Endodermal cell (in vitro differentiated cells): ENCODE measurements at regions not wholly inside any gene's neighbourhood (a gene's known extent, or its start where the extent isn't known, plus 50 kb on each side); places are given as distances from the start of the nearest gene placed in this dataset.

Experiments used
- DNase-seq: peaks from one replicate; pipeline ENCODE4 v3.0.0-alpha.2; 2017
- H3K27ac ChIP-seq: 2 replicates; pipeline ENCODE4 v1.5.1; 2013; ENCODE audit warnings: mild to moderate bottlenecking, low read depth, low read length, moderate library complexity
- H3K27me3 ChIP-seq: 2 replicates; pipeline ENCODE4 v1.6.1; 2013; ENCODE audit warnings: mild to moderate bottlenecking, low read length, moderate library complexity; ENCODE audit not compliant: insufficient read depth, control insufficient read depth, poor library complexity, severe bottlenecking
- H3K36me3 ChIP-seq: 2 replicates; pipeline ENCODE4 v1.7.0; 2013; ENCODE audit warnings: mild to moderate bottlenecking, low read length, moderate library complexity; ENCODE audit not compliant: control insufficient read depth, insufficient read depth
- H3K4me1 ChIP-seq: one replicate; pipeline ENCODE4 v1.7.0; 2013; ENCODE audit warnings: low read length; ENCODE audit not compliant: control insufficient read depth, insufficient read depth
- H3K4me3 ChIP-seq: 2 replicates; pipeline ENCODE4 v1.5.1; 2013; ENCODE audit warnings: mild to moderate bottlenecking, low read length, moderate library complexity
- H3K9ac ChIP-seq: 2 replicates; pipeline ENCODE4 v1.6.1; 2013; ENCODE audit warnings: mild to moderate bottlenecking, low read length, moderate library complexity; ENCODE audit not compliant: poor library complexity, severe bottlenecking; ENCODE audit errors: extremely low read depth
- H3K9me3 ChIP-seq: 2 replicates; pipeline ENCODE4 v1.6.1; 2013; ENCODE audit warnings: mild to moderate bottlenecking, low read length, moderate library complexity; ENCODE audit not compliant: control insufficient read depth
- H3K27ac Mint-ChIP-seq: 2 replicates; pipeline ENCODE4 v1.8.0; 2020; ENCODE audit warnings: mixed read lengths
- H3K27me3 Mint-ChIP-seq: 2 replicates; pipeline ENCODE4 v1.8.0; 2021; ENCODE audit warnings: mild to moderate bottlenecking, mixed read lengths; ENCODE audit not compliant: insufficient read depth
- H3K36me3 Mint-ChIP-seq: 2 replicates; pipeline ENCODE4 v1.8.0; 2020; ENCODE audit warnings: low read depth, mixed read lengths
- H3K4me1 Mint-ChIP-seq: 2 replicates; pipeline ENCODE4 v1.8.0; 2020; ENCODE audit warnings: mixed read lengths
- H3K4me3 Mint-ChIP-seq: 2 replicates; pipeline ENCODE4 v1.8.0; 2020; ENCODE audit warnings: mild to moderate bottlenecking, moderate library complexity, mixed read lengths
- H3K9me3 Mint-ChIP-seq: 2 replicates; pipeline ENCODE4 v1.8.0; 2020; ENCODE audit warnings: mild to moderate bottlenecking, mixed read lengths
- WGBS, 2 experiments: methylation state at CpG; one replicate each; pipeline versions ENCODE4 v1.1.5 to v1.1.7; 2013; ENCODE audit warnings: missing lambda C conversion rate in 2 of 2, mixed read lengths in 1 of 2; ENCODE audit not compliant: insufficient coverage in 1 of 2, insufficient read length in 1 of 2; 5-methylcytosine and 5-hydroxymethylcytosine counted together
- TF ChIP-seq, protein P1 (sequence below): fragments of 200-600 bp; sonication (generic); conservative IDR thresholded peaks from 2 replicates; pipeline ENCODE4 v1.5.0; 2021; ENCODE audit warnings: antibody characterized with exemption, mild to moderate bottlenecking

DNA sequence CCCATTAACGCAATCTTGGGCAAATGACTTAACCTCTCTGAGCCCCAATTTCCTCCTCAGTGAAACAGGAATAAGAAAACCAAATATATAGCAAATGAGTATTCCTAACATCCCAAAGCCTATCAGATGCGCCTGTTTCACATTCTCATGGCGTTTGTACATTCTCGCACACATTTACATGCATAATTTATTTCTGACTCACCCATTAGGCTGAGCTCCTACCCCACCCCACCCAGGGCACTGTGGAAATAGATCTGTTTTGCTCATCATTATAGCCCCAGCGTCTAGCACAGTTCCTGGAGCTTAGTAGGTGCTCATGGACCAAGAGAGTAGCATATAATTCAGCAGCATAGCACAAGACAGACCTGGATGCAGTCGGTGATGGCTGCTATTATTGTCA is 146.1 kb upstream of the VANGL1 start:
- no peaks in the 10 kb centered on the region for H3K9me3 Mint-ChIP-seq

DNA sequence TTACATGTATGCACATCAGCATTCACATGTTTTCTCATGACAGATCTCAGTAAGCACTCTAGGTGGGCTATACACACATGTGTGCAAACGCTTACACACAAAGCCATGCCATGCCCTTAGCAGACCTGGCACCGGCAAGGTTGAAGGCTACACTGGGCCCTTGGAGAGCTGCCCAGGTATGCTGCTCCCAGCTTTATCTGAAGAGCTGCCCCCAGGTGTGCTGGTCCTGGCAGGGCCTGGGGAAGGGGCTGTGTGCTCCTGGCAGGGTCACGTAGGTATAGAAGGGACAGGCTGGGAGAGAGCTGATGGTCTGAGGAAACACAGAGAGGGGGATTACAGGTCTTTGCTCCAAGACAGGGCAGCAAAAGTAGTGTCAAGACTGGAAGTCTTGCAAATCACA is 146.7 kb upstream of the VANGL1 start:
- no peaks in the 10 kb centered on the region for H3K36me3 Mint-ChIP-seq
- Histone ChIP-seq H3K27me3 (no peaks in the 10 kb centered on the region), H3K9me3 (no peaks in the 10 kb centered on the region), H3K27ac (no peak overlapping the region), H3K4me1 (no peaks in the 10 kb centered on the region), H3K4me3 (no peak overlapping the region), H3K9ac (no peak overlapping the region), H3K36me3 (no peaks in the 10 kb centered on the region)
- DNase-seq, result no peak
- H3K4me3 Mint-ChIP-seq, result no peak overlapping the region
- no peak overlapping the region for H3K27ac Mint-ChIP-seq
- TF ChIP-seq, protein P1, sequence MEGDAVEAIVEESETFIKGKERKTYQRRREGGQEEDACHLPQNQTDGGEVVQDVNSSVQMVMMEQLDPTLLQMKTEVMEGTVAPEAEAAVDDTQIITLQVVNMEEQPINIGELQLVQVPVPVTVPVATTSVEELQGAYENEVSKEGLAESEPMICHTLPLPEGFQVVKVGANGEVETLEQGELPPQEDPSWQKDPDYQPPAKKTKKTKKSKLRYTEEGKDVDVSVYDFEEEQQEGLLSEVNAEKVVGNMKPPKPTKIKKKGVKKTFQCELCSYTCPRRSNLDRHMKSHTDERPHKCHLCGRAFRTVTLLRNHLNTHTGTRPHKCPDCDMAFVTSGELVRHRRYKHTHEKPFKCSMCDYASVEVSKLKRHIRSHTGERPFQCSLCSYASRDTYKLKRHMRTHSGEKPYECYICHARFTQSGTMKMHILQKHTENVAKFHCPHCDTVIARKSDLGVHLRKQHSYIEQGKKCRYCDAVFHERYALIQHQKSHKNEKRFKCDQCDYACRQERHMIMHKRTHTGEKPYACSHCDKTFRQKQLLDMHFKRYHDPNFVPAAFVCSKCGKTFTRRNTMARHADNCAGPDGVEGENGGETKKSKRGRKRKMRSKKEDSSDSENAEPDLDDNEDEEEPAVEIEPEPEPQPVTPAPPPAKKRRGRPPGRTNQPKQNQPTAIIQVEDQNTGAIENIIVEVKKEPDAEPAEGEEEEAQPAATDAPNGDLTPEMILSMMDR, result no peak
- peaks cover 5% of the 10 kb centered on the region for H3K4me1 Mint-ChIP-seq
- no peaks in the 10 kb centered on the region for H3K27me3 Mint-ChIP-seq
- WGBS, 2 experiments, result 94% methylated on average over 2 to 3 of the region's 3 CpGs
- H3K9me3 Mint-ChIP-seq, result no peaks in the 10 kb centered on the region

More for the DNA sequence above, 146.1 kb upstream of the VANGL1 start:
- no peak for DNase-seq
- Histone ChIP-seq H3K9ac (no peak overlapping the region), H3K9me3 (no peaks in the 10 kb centered on the region), H3K36me3 (no peaks in the 10 kb centered on the region), H3K27me3 (no peaks in the 10 kb centered on the region), H3K27ac (no peak overlapping the region), H3K4me1 (no peaks in the 10 kb centered on the region), H3K4me3 (no peak overlapping the region)
- H3K27me3 Mint-ChIP-seq, result no peaks in the 10 kb centered on the region
- H3K4me3 Mint-ChIP-seq, result no peak overlapping the region
- no peaks in the 10 kb centered on the region for H3K36me3 Mint-ChIP-seq
- H3K27ac Mint-ChIP-seq, result no peak overlapping the region
- 92 to 96% methylated on average over 4 to 6 of the region's 6 CpGs for WGBS, 2 experiments
- TF ChIP-seq, protein P1, result no peak
- peaks cover 5% of the 10 kb centered on the region for H3K4me1 Mint-ChIP-seq

DNA sequence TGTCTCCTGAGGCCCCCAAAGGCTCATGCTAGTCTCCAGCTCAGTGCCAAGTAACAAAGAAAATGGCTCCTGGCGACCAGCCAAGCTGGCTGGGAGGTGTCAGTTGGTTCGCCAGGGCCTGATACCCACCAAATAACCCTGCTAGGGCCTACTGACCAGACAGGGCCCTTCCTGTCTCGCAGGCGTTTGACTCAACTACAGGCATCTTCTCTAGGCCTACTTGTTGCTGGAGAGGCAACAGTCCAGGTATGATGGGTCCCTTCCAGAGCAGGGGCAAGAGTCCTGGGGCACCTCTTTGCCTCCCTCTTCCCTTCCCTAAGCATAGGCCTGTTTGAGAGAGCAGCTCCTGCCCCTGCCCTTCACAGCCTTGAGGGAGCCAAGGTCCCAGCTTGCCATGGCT is 147.9 kb upstream of the VANGL1 start:
- Mint-ChIP-seq H3K4me3 (no peak overlapping the region), H3K4me1 (peaks cover 5% of the 10 kb centered on the region), H3K27me3 (no peaks in the 10 kb centered on the region), H3K36me3 (no peaks in the 10 kb centered on the region), H3K9me3 (no peaks in the 10 kb centered on the region), H3K27ac (no peak overlapping the region)
- DNase-seq, result no peak
- WGBS, 2 experiments, result 88 to 92% methylated on average over 2 to 4 of the region's 4 CpGs
- Histone ChIP-seq H3K27me3 (no peaks in the 10 kb centered on the region), H3K9me3 (no peaks in the 10 kb centered on the region), H3K27ac (no peak overlapping the region), H3K4me3 (no peak overlapping the region), H3K4me1 (no peaks in the 10 kb centered on the region), H3K9ac (no peak overlapping the region), H3K36me3 (no peaks in the 10 kb centered on the region)
- TF ChIP-seq, protein P1, result no peak
